Testis (tissue), 2 donors: ENCODE measurements at regions not wholly inside any gene's neighbourhood (a gene's known extent, or its start where the extent isn't known, plus 50 kb on each side); places are given as distances from the start of the nearest gene placed in this dataset.

Source experiments
- CTCF ChIP-seq, 3 experiments: fragments of 450-650 bp in 2 of 3; fragments of 200-600 bp in 1 of 3; sonication (generic) in 1 of 3; IDR thresholded peaks; one replicate each; pipeline ENCODE4 v1.5.1; 2016 to 2019; ENCODE audit warnings: antibody characterized with exemption in 3 of 3, mild to moderate bottlenecking in 2 of 3, moderate library complexity in 1 of 3
- POLR2A ChIP-seq: fragments of 450-650 bp; IDR thresholded peaks from one replicate; pipeline ENCODE4 v1.6.1; 2017; ENCODE audit warnings: antibody characterized with exemption, mild to moderate bottlenecking, moderate library complexity

GRCh38 chr15:96117270-96117669 lies 213.2 kb upstream of the NR2F2 start:
- TF ChIP-seq CTCF (IDR thresholded peaks at IDR 0.05), result no peak
- TF ChIP-seq POLR2A, result no peak
